ENCODE measurements at regions not wholly inside any gene's neighbourhood (a gene's known extent, or its start where the extent isn't known, plus 50 kb on each side); places are given as distances from the start of the nearest gene placed in this dataset.
"Not testable (repeated sequence)": the region's sequence is repeated elsewhere in the genome, so short reads cannot be mapped to it uniquely, and the experiment has no call there.

GRCh38 chr12:70082997-70083676 is 160.1 kb upstream of the CNOT2 start:
- Histone ChIP-seq H3K4me1 (no peaks in the 10 kb centered on the region), H3K27me3 (no peaks in the 10 kb centered on the region), H3K27ac (no peak overlapping the region), H3K36me3 (no peaks in the 10 kb centered on the region), H3K4me3 (no peak overlapping the region), H3K9me3 (no peaks in the 10 kb centered on the region)
- intact Hi-C loops (cut with DNase I): no loop called here
- WGBS, 2 donors: 64 to 98% methylated on average over 3 of the region's 3 CpGs
- no peak for TF ChIP-seq CTCF (IDR thresholded peaks at IDR 0.05)
- TF ChIP-seq EP300 (IDR thresholded peaks at IDR 0.05): no peak
- TF ChIP-seq POLR2AphosphoS5 (IDR thresholded peaks at IDR 0.05): no peak
- no peak for TF ChIP-seq POLR2A (IDR thresholded peaks at IDR 0.05)
- no peak for DNase-seq

GRCh38 chr12:70083677-70084020 is 159.6 kb upstream of the CNOT2 start:
- Histone ChIP-seq H3K4me1 (no peaks in the 10 kb centered on the region), H3K36me3 (no peaks in the 10 kb centered on the region), H3K4me3 (no peak overlapping the region), H3K27me3 (no peaks in the 10 kb centered on the region), H3K9me3 (no peaks in the 10 kb centered on the region), H3K27ac (no peak overlapping the region)
- no peak for DNase-seq
- TF ChIP-seq EP300 (IDR thresholded peaks at IDR 0.05): no peak
- no peak for TF ChIP-seq POLR2AphosphoS5 (IDR thresholded peaks at IDR 0.05)
- TF ChIP-seq CTCF (IDR thresholded peaks at IDR 0.05): no peak
- TF ChIP-seq POLR2A (IDR thresholded peaks at IDR 0.05): no peak
- WGBS, 2 donors: 94 to 98% methylated on average over 4 of the region's 4 CpGs
- intact Hi-C loops (cut with DNase I): no loop called here

GRCh38 chr12:70086372-70086771 is 156.9 kb upstream of the CNOT2 start:
- H3K27ac ChIP-seq; H3K4me1 ChIP-seq; H3K27me3 ChIP-seq; H3K4me3 ChIP-seq; H3K36me3 ChIP-seq; intact Hi-C loops (cut with DNase I); H3K9me3 ChIP-seq; DNase-seq: not testable (repeated sequence)
- WGBS, 2 donors: 93 to 96% methylated on average over 8 of the region's 8 CpGs

GRCh38 chr12:70091021-70091521 is 152.2 kb upstream of the CNOT2 start:
- DNase-seq: no peak
- Histone ChIP-seq H3K4me3 (no peak overlapping the region), H3K4me1 (no peaks in the 10 kb centered on the region), H3K36me3 (no peaks in the 10 kb centered on the region), H3K27ac (no peak overlapping the region), H3K27me3 (no peaks in the 10 kb centered on the region), H3K9me3 (no peaks in the 10 kb centered on the region)
- intact Hi-C loops (cut with DNase I): no loop called here
- 74 to 89% methylated on average over 4 of the region's 4 CpGs for WGBS, 2 donors
- no peak for TF ChIP-seq POLR2A (IDR thresholded peaks at IDR 0.05)
- TF ChIP-seq POLR2AphosphoS5 (IDR thresholded peaks at IDR 0.05): no peak
- no peak for TF ChIP-seq EP300 (IDR thresholded peaks at IDR 0.05)
- no peak for TF ChIP-seq CTCF (IDR thresholded peaks at IDR 0.05)

- H3K36me3 ChIP-seq: no peaks in the 10 kb centered on the region
- TF ChIP-seq POLR2AphosphoS5 (IDR thresholded peaks at IDR 0.05) (no peak), CTCF (IDR thresholded peaks at IDR 0.05) (no peak), EP300 (IDR thresholded peaks at IDR 0.05) (no peak), POLR2A (IDR thresholded peaks at IDR 0.05) (no peak)
- 85 to 89% methylated on average over 2 of the region's 2 CpGs for WGBS, 2 donors
- no peaks in the 10 kb centered on the region for H3K4me1 ChIP-seq
- intact Hi-C loops (cut with DNase I): no loop called here
- no peak for DNase-seq
- H3K4me3 ChIP-seq: no peak overlapping the region
- no peak overlapping the region for H3K27ac ChIP-seq
- H3K9me3 ChIP-seq: no peaks in the 10 kb centered on the region
- H3K27me3 ChIP-seq: no peaks in the 10 kb centered on the region
These were observed 148.8 kb upstream of the CNOT2 start for GRCh38 chr12:70094467-70094866.
